OCI-LY1 (cell line): ENCODE measurements at regions not wholly inside any gene's neighbourhood (a gene's known extent, or its start where the extent isn't known, plus 50 kb on each side); places are given as distances from the start of the nearest gene placed in this dataset.

Experiments
- EZH2 ChIP-seq: fragments of 200-600 bp; sonication (generic), shearing (Covaris generic); IDR thresholded peaks from 2 replicates; pipeline ENCODE4 v1.8.0; 2017; ENCODE audit warnings: borderline replicate concordance, mixed run types, mild to moderate bottlenecking, antibody characterized with exemption, low read length, moderate library complexity, mixed read lengths
- TF ChIP-seq, protein P1 (sequence below): fragments of 200-600 bp; sonication (generic), shearing (Covaris generic); IDR thresholded peaks from 2 replicates; pipeline ENCODE4 v1.5.1; 2017; ENCODE audit warnings: mild to moderate bottlenecking, antibody characterized with exemption, low read length, moderate library complexity, mixed read lengths

DNA sequence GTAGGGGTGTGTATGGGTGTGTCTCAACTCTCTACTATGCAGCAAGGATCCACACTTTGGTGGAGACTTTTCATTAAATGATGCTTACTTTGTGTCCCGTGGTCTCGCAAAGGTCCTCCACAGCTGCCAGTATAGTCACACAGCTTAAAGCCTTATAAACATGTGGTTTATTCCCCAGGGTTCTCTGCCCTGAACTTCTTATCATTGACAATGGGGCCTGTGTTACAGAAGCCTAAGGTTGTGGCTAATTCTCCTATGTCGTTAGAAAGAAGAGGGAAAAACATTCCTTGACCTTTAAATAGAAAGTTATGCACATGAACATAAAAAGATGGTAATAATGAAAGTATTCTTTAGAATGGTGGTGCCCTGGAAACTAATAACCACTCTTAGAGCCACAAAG is 201.4 kb downstream of the INHBA start:
- TF ChIP-seq, protein P1, sequence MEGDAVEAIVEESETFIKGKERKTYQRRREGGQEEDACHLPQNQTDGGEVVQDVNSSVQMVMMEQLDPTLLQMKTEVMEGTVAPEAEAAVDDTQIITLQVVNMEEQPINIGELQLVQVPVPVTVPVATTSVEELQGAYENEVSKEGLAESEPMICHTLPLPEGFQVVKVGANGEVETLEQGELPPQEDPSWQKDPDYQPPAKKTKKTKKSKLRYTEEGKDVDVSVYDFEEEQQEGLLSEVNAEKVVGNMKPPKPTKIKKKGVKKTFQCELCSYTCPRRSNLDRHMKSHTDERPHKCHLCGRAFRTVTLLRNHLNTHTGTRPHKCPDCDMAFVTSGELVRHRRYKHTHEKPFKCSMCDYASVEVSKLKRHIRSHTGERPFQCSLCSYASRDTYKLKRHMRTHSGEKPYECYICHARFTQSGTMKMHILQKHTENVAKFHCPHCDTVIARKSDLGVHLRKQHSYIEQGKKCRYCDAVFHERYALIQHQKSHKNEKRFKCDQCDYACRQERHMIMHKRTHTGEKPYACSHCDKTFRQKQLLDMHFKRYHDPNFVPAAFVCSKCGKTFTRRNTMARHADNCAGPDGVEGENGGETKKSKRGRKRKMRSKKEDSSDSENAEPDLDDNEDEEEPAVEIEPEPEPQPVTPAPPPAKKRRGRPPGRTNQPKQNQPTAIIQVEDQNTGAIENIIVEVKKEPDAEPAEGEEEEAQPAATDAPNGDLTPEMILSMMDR = no peak
- TF ChIP-seq EZH2 = no peak
